Endodermal cell (in vitro differentiated cells): ENCODE measurements at regions not wholly inside any gene's neighbourhood (a gene's known extent, or its start where the extent isn't known, plus 50 kb on each side); places are given as distances from the start of the nearest gene placed in this dataset.

Experiments used
- DNase-seq: peaks from one replicate; pipeline ENCODE4 v3.0.0-alpha.2; 2017
- H3K27ac ChIP-seq: 2 replicates; pipeline ENCODE4 v1.5.1; 2013; ENCODE audit warnings: mild to moderate bottlenecking, low read depth, low read length, moderate library complexity
- H3K27me3 ChIP-seq: 2 replicates; pipeline ENCODE4 v1.6.1; 2013; ENCODE audit warnings: mild to moderate bottlenecking, low read length, moderate library complexity; ENCODE audit not compliant: insufficient read depth, control insufficient read depth, poor library complexity, severe bottlenecking
- H3K36me3 ChIP-seq: 2 replicates; pipeline ENCODE4 v1.7.0; 2013; ENCODE audit warnings: mild to moderate bottlenecking, low read length, moderate library complexity; ENCODE audit not compliant: control insufficient read depth, insufficient read depth
- H3K4me1 ChIP-seq: one replicate; pipeline ENCODE4 v1.7.0; 2013; ENCODE audit warnings: low read length; ENCODE audit not compliant: control insufficient read depth, insufficient read depth
- H3K4me3 ChIP-seq: 2 replicates; pipeline ENCODE4 v1.5.1; 2013; ENCODE audit warnings: mild to moderate bottlenecking, low read length, moderate library complexity
- H3K9ac ChIP-seq: 2 replicates; pipeline ENCODE4 v1.6.1; 2013; ENCODE audit warnings: mild to moderate bottlenecking, low read length, moderate library complexity; ENCODE audit not compliant: poor library complexity, severe bottlenecking; ENCODE audit errors: extremely low read depth
- H3K9me3 ChIP-seq: 2 replicates; pipeline ENCODE4 v1.6.1; 2013; ENCODE audit warnings: mild to moderate bottlenecking, low read length, moderate library complexity; ENCODE audit not compliant: control insufficient read depth
- H3K27ac Mint-ChIP-seq: 2 replicates; pipeline ENCODE4 v1.8.0; 2020; ENCODE audit warnings: mixed read lengths
- H3K27me3 Mint-ChIP-seq: 2 replicates; pipeline ENCODE4 v1.8.0; 2021; ENCODE audit warnings: mild to moderate bottlenecking, mixed read lengths; ENCODE audit not compliant: insufficient read depth
- H3K36me3 Mint-ChIP-seq: 2 replicates; pipeline ENCODE4 v1.8.0; 2020; ENCODE audit warnings: low read depth, mixed read lengths
- H3K4me1 Mint-ChIP-seq: 2 replicates; pipeline ENCODE4 v1.8.0; 2020; ENCODE audit warnings: mixed read lengths
- H3K4me3 Mint-ChIP-seq: 2 replicates; pipeline ENCODE4 v1.8.0; 2020; ENCODE audit warnings: mild to moderate bottlenecking, moderate library complexity, mixed read lengths
- H3K9me3 Mint-ChIP-seq: 2 replicates; pipeline ENCODE4 v1.8.0; 2020; ENCODE audit warnings: mild to moderate bottlenecking, mixed read lengths
- CTCF ChIP-seq: fragments of 200-600 bp; sonication (generic); conservative IDR thresholded peaks from 2 replicates; pipeline ENCODE4 v1.5.0; 2021; ENCODE audit warnings: antibody characterized with exemption, mild to moderate bottlenecking

DNA sequence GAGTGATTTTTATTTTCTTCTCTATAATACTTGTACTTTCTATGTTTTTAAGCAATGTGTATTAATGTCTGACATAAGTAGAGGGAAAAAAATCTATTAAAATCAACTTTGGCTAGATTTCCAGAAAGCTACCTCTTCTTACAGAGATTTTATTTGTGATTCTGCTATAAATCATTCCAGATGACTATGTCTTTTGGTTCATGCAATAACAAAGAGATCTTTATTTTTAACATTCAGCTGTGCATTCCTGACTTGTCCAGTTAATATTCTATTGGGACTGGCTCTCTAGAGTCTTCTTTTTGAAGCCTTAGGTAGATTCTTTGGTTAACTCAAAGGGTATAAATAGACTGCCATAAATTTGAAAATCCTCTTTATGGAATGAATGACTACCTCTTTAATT is 74.3 kb upstream of the ARPP21 start:
- no peak overlapping the region for H3K4me3 ChIP-seq
- no peak for TF ChIP-seq CTCF
- no peaks in the 10 kb centered on the region for H3K4me1 Mint-ChIP-seq
- H3K27me3 ChIP-seq, result no peaks in the 10 kb centered on the region
- no peak overlapping the region for H3K27ac ChIP-seq
- H3K9ac ChIP-seq, result no peak overlapping the region
- no peak overlapping the region for H3K27ac Mint-ChIP-seq
- H3K9me3 Mint-ChIP-seq, result no peaks in the 10 kb centered on the region
- DNase-seq, result no peak
- no peaks in the 10 kb centered on the region for H3K4me1 ChIP-seq
- no peaks in the 10 kb centered on the region for H3K27me3 Mint-ChIP-seq
- H3K36me3 Mint-ChIP-seq, result no peaks in the 10 kb centered on the region
- H3K4me3 Mint-ChIP-seq, result no peak overlapping the region
- no peaks in the 10 kb centered on the region for H3K9me3 ChIP-seq
- H3K36me3 ChIP-seq, result no peaks in the 10 kb centered on the region
